HG03060 (cell line): ENCODE measurements at regions not wholly inside any gene's neighbourhood (a gene's known extent, or its start where the extent isn't known, plus 50 kb on each side); places are given as distances from the start of the nearest gene placed in this dataset.
"Not testable (repeated sequence)": the region's sequence is repeated elsewhere in the genome, so short reads cannot be mapped to it uniquely, and the experiment has no call there.

Source experiments
- ATAC-seq: cut with Tn5 transposase; IDR thresholded peaks from one replicate; pipeline ENCODE4 v1.9.1; 2021; ENCODE audit warnings: low read depth, moderate number of reproducible peaks; ENCODE audit not compliant: unreplicated experiment

GRCh38 chr5:62190931-62191330, 115.1 kb upstream of the KIF2A start:
- no peak for ATAC-seq

DNA sequence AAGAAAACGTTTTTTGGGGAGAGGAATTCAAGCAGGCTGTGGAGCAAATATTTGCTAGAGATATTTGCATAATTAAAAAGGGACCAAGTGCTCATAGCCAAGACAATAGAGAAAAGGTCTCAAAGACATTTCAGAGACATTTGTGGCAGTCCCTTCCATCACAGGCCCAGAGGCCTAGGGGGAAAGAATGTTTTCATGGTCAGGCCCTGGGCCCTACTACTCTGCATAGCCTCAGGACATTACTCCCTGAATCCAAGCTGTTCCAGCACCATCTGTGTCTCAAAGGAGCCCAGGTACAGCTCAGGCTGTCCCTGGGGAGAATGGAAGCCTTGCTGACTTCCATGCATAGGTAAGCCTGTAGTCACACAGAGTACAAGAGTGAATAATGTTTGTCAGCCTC, 113.0 kb upstream of the KIF2A start:
- no peak for ATAC-seq

GRCh38 chr5:62196532-62196931, 109.5 kb upstream of the KIF2A start:
- not testable (repeated sequence) for ATAC-seq

DNA sequence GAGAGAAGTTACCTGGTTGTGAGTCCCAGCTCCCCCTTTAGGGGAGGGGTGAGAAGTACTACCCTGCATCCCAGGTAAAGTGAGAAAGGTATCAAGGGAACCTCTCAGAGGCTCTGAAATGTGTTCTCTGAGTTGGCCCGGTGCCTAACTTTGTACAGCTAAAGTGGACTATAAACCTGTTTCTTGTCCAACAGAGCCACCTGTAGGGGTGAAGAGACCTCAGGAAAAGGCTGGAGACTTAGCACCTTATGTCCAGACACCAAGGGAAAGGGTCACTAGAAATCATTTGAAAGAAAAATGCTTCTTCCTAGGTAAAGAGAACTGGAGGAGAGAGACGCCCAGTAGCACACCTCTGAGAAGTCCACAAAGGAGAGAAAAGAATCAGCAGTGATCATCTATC, 108.3 kb upstream of the KIF2A start:
- ATAC-seq: no peak

- no peak for ATAC-seq
Measured at GRCh38 chr5:62198421-62198820, 107.6 kb upstream of the KIF2A start.

GRCh38 chr5:62199792-62200716, 106.0 kb upstream of the KIF2A start:
- no peak for ATAC-seq

GRCh38 chr5:62206150-62206829, 99.7 kb upstream of the KIF2A start:
- ATAC-seq: no peak

GRCh38 chr5:62208218-62208852, 97.7 kb upstream of the KIF2A start:
- no peak for ATAC-seq

DNA sequence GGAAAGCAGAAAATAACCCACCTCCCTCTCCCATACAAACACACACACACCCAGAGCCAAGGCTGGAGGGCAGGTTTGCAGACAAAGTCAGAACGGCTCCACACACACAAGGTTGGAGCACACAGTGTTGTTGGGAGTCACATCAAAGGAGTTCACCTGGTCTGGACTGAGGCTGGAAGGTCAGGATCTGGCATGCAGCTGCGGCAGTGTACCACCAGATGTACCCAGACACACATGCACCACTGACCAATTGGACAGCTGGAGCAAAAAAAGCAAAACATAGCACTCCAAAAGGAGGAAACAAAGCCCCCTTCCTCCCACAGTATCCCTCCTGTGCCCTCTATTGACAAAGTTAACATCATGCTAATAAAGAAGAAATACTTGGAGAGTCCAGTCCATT, 94.6 kb upstream of the KIF2A start:
- ATAC-seq: no peak

GRCh38 chr5:62212648-62213047, 93.4 kb upstream of the KIF2A start:
- ATAC-seq: no peak

DNA sequence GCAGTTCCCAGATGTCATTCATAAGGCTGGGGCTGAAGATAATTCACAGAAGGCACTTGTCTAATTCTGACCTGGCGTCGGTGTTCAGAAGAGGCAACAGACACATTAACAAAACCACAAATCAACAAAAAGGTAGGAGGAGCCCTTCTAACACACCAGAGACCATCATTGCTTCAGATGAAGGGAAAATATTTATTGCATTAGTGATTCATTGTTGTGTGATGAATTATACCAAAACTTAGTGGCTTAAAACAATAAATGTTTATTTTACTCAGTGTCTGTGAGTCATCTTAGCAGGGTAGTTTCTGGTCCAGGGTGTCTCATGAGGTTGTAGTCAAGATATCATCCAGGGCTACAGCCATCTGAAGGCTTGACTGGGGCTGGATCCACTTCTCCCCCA, 91.3 kb upstream of the KIF2A start:
- no peak for ATAC-seq

DNA sequence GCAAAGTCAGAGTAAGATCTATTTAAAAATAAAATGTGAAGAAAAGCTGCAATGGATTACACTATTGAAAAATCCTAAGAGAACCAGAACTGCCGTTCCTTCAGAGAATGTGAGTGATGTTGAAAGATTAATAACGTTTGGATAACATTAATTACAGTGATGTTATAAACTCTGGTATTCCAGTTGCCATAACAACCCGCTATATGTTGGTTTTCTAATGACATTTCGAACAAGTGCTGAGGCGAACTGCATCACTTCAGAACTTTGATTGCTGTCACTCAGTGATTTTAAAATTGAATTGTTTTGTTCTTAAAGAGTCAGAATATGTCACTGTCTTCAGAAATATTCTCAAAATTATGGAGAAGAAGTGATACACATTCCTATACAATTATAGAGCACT, 89.4 kb upstream of the KIF2A start:
- not testable (repeated sequence) for ATAC-seq

GRCh38 chr5:62217095-62217494, 88.9 kb upstream of the KIF2A start:
- ATAC-seq: not testable (repeated sequence)

DNA sequence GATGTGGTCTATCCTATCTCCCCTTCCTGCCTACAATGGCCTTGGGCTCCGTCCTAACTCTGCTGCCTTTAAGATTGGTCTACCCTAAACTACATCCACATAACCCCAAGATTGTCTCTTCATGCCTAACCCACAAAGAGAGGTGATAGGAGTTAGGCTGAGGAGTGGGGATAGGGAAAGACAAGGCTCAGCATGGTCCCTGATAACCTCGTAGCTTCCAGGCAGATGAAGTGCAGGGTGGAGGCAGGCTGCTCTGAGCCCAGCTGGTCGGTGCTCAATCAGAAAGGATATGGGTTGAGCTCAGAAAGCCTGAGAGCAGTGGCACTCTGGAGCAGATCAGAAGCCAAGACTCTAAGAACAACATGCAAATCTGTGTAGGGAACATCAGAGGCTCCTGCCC, 87.1 kb upstream of the KIF2A start:
- ATAC-seq: not testable (repeated sequence)

- ATAC-seq: not testable (repeated sequence)
Measured at GRCh38 chr5:62221881-62222280, 84.1 kb upstream of the KIF2A start.

- ATAC-seq: not testable (repeated sequence)
Measured at GRCh38 chr5:62222305-62222704, 83.7 kb upstream of the KIF2A start.

DNA sequence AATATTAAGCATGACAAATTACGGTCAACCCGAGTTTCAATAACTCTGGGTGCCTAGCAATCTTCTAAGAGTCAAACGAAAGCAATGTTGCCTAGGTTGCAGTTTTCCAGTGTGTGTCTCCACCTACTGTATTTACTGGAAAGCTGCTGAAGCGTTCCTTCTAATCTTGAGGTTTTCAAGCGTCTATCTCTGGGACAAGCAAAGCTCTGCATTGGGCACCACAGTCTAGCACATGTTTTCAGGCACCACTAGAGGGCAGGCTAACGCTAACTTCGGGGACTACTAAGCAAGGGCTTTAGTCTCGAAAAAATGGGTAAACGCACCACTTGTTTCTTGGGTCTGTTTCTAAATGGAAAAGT, 82.7 kb upstream of the KIF2A start:
- peak; percentile 95 for ATAC-seq

GRCh38 chr5:62224987-62225601, 80.9 kb upstream of the KIF2A start:
- not testable (repeated sequence) for ATAC-seq

DNA sequence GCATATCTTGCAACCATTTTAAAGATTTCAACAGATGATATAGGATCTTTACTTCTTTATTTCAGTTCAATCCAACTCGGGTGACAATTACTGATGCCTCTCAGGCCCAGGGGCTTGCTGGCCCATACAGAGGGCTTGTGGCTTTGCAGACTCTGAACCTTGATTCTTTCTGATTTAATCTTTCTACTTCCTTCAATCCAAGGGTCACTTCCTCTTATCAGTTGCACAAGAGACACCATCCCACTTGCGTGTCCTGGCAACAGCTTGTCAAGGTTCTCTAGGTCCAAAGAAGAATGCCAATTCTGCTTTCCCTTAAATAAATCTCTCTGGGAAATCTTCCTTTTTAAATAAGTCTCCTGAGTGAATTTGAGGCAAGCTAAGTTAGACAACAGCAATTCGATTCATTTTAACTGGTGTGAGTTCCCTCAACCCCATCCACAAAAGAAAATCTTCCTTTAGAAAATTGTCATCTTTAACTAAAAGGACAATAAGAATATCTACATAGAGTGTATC, 75.1 kb upstream of the KIF2A start:
- ATAC-seq: not testable (repeated sequence)

DNA sequence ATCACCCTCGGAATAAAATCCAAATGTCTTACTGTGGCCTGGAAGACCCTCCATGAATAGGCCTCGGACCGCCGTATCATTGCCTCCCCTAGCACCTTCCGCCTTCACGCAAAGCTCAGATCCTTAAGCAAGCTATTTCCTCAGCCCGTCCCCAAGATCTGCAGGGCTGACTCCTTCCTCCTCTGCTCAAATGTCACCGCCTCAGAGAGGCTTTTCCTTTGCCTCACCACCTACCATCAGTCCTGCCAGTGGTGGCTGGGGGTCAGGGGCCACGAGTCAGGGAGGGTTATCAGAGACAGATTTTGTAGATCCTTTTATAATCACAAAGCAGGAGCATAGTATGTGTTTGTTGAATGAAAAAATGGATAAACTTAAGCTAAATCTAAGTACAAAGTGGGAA, 74.4 kb upstream of the KIF2A start:
- no peak for ATAC-seq

DNA sequence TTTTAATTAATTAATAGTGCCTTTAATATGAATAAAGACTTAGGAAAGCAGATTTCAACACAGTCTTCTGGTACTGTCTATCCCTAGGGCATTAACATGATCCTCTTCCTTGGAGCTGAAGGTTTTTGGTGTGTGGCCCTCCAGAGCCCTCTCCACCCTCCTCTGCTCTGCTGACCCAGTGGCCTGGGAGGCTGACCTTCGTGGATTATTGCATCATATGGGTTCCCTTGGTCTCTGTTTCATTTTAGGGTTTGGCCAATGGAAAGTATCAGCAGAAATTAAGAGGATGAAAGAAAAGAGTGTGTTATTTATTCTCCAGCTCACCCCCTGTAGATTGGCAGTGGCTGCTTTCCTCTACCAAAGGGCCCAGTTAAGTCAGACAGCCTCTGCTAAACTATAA, 73.8 kb upstream of the KIF2A start:
- not testable (repeated sequence) for ATAC-seq
